ENCODE measurements at regions not wholly inside any gene's neighbourhood (a gene's known extent, or its start where the extent isn't known, plus 50 kb on each side); places are given as distances from the start of the nearest gene placed in this dataset.

DNA sequence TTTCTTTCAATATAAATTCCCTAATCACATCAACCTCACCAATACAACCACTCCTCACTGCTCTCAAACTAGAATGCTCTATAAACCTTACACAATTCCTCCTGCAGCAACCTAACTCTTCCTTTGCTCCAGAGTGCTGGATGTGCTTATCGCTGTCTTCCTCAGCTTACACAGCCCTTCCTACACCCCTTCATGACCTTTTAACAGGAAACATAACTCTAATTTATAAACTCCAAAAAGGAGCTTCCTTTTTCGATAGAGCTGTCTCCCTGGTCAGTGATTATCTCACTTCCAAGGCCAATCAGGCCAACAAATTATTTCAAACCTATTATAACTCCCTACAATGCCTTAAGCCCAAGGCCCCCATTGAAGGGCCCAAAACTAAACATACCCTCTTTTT, 78.8 kb downstream of the COQ2 start:
- Mint-ChIP-seq H3K9me3 (ENCODE audit: low read depth) (peaks cover 7% of the 10 kb centered on the region), H3K4me3 (ENCODE audit: low read depth) (no peak overlapping the region), H3K27me3 (no peaks in the 10 kb centered on the region), H3K4me1 (ENCODE audit: low read depth) (no peaks in the 10 kb centered on the region), H3K36me3 (ENCODE audit: insufficient read depth) (peaks cover 3% of the 10 kb centered on the region), H3K27ac (no peak overlapping the region)
- no peak for DNase-seq (ENCODE audit: low spot score, unreplicated experiment)
- no peak for TF ChIP-seq CTCF (IDR thresholded peaks at IDR 0.05; ENCODE audit: unreplicated experiment)

GRCh38 chr4:83204731-83205130, 79.9 kb downstream of the COQ2 start:
- TF ChIP-seq CTCF (IDR thresholded peaks at IDR 0.05; ENCODE audit: unreplicated experiment), result no peak
- Mint-ChIP-seq H3K4me1 (ENCODE audit: low read depth) (no peaks in the 10 kb centered on the region), H3K27me3 (no peaks in the 10 kb centered on the region), H3K9me3 (ENCODE audit: low read depth) (peaks cover 6% of the 10 kb centered on the region), H3K4me3 (ENCODE audit: low read depth) (no peak overlapping the region), H3K36me3 (ENCODE audit: insufficient read depth) (peaks cover 3% of the 10 kb centered on the region), H3K27ac (no peak overlapping the region)
- no peak for DNase-seq (ENCODE audit: low spot score, unreplicated experiment)

DNA sequence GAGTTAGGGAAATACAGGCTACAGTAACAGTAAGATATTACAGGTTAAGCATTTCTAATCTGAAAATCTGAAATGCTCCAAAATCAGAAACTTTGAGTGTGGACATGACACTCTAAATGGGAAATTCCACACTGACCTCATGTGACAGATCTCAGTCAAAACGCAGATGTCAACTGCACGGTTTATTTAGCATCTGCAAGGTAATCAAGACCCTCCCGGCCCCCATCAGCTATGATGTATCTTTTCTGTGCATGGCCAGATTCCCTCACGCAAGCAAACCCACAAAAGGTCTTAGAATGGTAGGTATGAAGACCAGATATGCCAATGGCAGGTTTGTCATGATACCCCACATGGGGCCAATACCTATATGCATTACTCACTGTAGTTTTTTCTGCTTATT, 82.8 kb downstream of the COQ2 start:
- no peaks in the 10 kb centered on the region for H3K4me1 Mint-ChIP-seq (ENCODE audit: low read depth)
- DNase-seq (ENCODE audit: low spot score, unreplicated experiment), result no peak
- no peaks in the 10 kb centered on the region for H3K9me3 Mint-ChIP-seq (ENCODE audit: low read depth)
- H3K27me3 Mint-ChIP-seq, result no peaks in the 10 kb centered on the region
- no peak overlapping the region for H3K27ac Mint-ChIP-seq
- no peaks in the 10 kb centered on the region for H3K36me3 Mint-ChIP-seq (ENCODE audit: insufficient read depth)
- no peak for TF ChIP-seq CTCF (IDR thresholded peaks at IDR 0.05; ENCODE audit: unreplicated experiment)
- H3K4me3 Mint-ChIP-seq (ENCODE audit: low read depth), result no peak overlapping the region

DNA sequence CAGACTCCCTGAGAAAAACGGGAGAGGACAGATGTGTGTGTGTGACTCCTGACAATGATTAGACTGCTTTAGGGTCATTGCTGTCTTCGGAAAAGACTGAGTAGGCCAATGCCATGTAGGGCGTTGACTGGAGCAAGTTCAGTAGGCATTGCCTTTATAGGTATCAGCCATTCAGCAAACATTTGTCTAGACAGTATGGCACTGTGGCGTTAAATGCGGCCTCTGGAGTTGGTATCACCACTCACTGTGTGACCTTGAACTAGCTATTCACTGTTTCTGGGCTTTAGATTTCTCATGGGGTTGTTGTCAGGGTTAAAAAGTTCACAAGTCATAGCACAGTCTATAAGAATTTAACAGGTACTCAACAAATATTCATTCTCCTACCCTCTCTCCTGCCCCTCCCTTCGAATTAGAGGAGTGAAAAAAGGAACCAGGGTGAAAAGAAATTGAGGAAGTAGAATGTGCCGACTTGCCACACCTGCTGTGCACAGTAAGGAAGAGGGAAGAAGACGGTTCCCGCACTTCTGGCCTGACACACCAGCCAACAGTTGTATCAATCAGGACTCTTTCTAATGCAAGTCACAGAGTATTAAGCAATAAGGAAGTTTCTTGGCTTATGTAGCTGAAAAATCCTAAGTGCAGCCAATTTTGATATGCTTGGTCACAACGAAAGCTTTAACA, 83.2 kb upstream of the PLAC8 start:
- Mint-ChIP-seq H3K36me3 (ENCODE audit: insufficient read depth) (no peaks in the 10 kb centered on the region), H3K27me3 (no peaks in the 10 kb centered on the region), H3K9me3 (ENCODE audit: low read depth) (no peaks in the 10 kb centered on the region), H3K4me1 (ENCODE audit: low read depth) (peaks cover 3% of the 10 kb centered on the region), H3K27ac (no peak overlapping the region), H3K4me3 (ENCODE audit: low read depth) (no peak overlapping the region)
- no peak for TF ChIP-seq CTCF (IDR thresholded peaks at IDR 0.05; ENCODE audit: unreplicated experiment)
- no peak for DNase-seq (ENCODE audit: low spot score, unreplicated experiment)

- Mint-ChIP-seq H3K4me1 (ENCODE audit: low read depth) (peaks cover 3% of the 10 kb centered on the region), H3K9me3 (ENCODE audit: low read depth) (no peaks in the 10 kb centered on the region), H3K27ac (no peak overlapping the region), H3K4me3 (ENCODE audit: low read depth) (no peak overlapping the region), H3K27me3 (no peaks in the 10 kb centered on the region), H3K36me3 (ENCODE audit: insufficient read depth) (no peaks in the 10 kb centered on the region)
- TF ChIP-seq CTCF (IDR thresholded peaks at IDR 0.05; ENCODE audit: unreplicated experiment), result no peak
- DNase-seq (ENCODE audit: low spot score, unreplicated experiment), result no peak
Observed at GRCh38 chr4:83196921-83197320, 82.4 kb upstream of the PLAC8 start.
